Neural progenitor cell (in vitro differentiated cells): ENCODE measurements at regions not wholly inside any gene's neighbourhood (a gene's known extent, or its start where the extent isn't known, plus 50 kb on each side); places are given as distances from the start of the nearest gene placed in this dataset.
"Not testable (repeated sequence)": the region's sequence is repeated elsewhere in the genome, so short reads cannot be mapped to it uniquely, and the experiment has no call there.

Experiments
- CTCF ChIP-seq: fragments of 200-600 bp; sonication (generic); IDR thresholded peaks from 2 replicates; pipeline ENCODE4 v1.5.1; 2017; ENCODE audit warnings: antibody characterized with exemption, mild to moderate bottlenecking
- EZH2 ChIP-seq: fragments of 200-600 bp; sonication (generic); IDR thresholded peaks from 2 replicates; pipeline ENCODE4 v1.6.1; 2017; ENCODE audit warnings: antibody characterized with exemption, mild to moderate bottlenecking, moderate library complexity

- not testable (repeated sequence) for TF ChIP-seq CTCF, EZH2
Observed at GRCh38 chr1:164006186-164006585, 552.8 kb upstream of the PBX1 start.
